H1 (cell line): ENCODE measurements at regions not wholly inside any gene's neighbourhood (a gene's known extent, or its start where the extent isn't known, plus 50 kb on each side); places are given as distances from the start of the nearest gene placed in this dataset.

Experiments used
- CTCF ChIA-PET: fragments of 300-600 bp; sonication (Branson Sonifier 250); formaldehyde crosslinking; loops from one replicate; lab custom pipeline; 2021; ENCODE audit not compliant: partially characterized antibody; lab: Charles Lee
- POLR2A ChIA-PET: fragments of 300-600 bp; sonication (Branson Sonifier 250); formaldehyde crosslinking; loops from one replicate; lab custom pipeline; 2021; ENCODE audit warnings: inconsistent platforms; ENCODE audit not compliant: partially characterized antibody; lab: Charles Lee
- DNase-seq, 2 experiments: peaks; one replicate each; pipeline versions ENCODE4 v3.0.0 to v3.0.0-alpha.2; 2010 to 2022; ENCODE audit warnings: low spot score in 2 of 2, low read depth in 1 of 2, mixed read lengths in 1 of 2
- FAIRE-seq: peaks from 2 replicates; lab custom pipeline; 2011; peaks lifted over from hg19 to GRCh38; lab: Jason Lieb, UNC
- H2AFZ ChIP-seq: 2 replicates; pipeline ENCODE4 v1.8.1; 2012; ENCODE audit warnings: low read length, inconsistent platforms
- H2AK5ac ChIP-seq: 2 replicates; pipeline ENCODE4 v1.6.1; 2013; ENCODE audit warnings: low read depth, low read length
- H2BK120ac ChIP-seq: replicated peaks from 2 replicates; pipeline ENCODE3; 2013; ENCODE audit warnings: low read depth, low read length, inconsistent platforms
- H2BK12ac ChIP-seq: 2 replicates; pipeline ENCODE4 v1.6.1; 2013; ENCODE audit warnings: low read depth, low read length
- H2BK15ac ChIP-seq: 2 replicates; pipeline ENCODE4 v1.6.1; 2013; ENCODE audit warnings: low read length
- H2BK20ac ChIP-seq: 2 replicates; pipeline ENCODE4 v1.6.1; 2013; ENCODE audit warnings: low read length
- H2BK5ac ChIP-seq: 2 replicates; pipeline ENCODE4 v1.6.1; 2013; ENCODE audit warnings: low read depth, low read length
- H3K14ac ChIP-seq: 2 replicates; pipeline ENCODE4 v1.6.1; 2013; ENCODE audit warnings: inconsistent platforms; ENCODE audit not compliant: insufficient read length
- H3K18ac ChIP-seq: 2 replicates; pipeline ENCODE4 v1.6.1; 2013; ENCODE audit warnings: low read length; ENCODE audit errors: extremely low read depth
- H3K23ac ChIP-seq: 2 replicates; pipeline ENCODE4 v1.6.1; 2013; ENCODE audit warnings: inconsistent platforms; ENCODE audit not compliant: insufficient read length
- H3K23me2 ChIP-seq: 2 replicates; pipeline ENCODE4 v1.6.1; 2013; ENCODE audit warnings: low read depth, low read length
- H3K27ac ChIP-seq: 2 replicates; pipeline ENCODE4 v1.6.1; 2011; ENCODE audit warnings: low read depth, low read length, inconsistent platforms
- H3K27me3 ChIP-seq, 4 experiments: replicated peaks in 1 of 4; 1 replicate in 1 of 4; 2 replicates in 3 of 4; pipeline versions ENCODE4 v1.6.1 to v1.8.1; 2011 to 2013; ENCODE audit warnings: low read length in 3 of 4, mild to moderate bottlenecking in 3 of 4, inconsistent platforms in 2 of 4, mixed read lengths in 2 of 4, moderate library complexity in 1 of 4; ENCODE audit not compliant: control insufficient read depth in 3 of 4, insufficient read depth in 3 of 4; ENCODE audit errors: extremely low read depth in 1 of 4
- H3K36me3 ChIP-seq, 4 experiments: 2 replicates each; pipeline versions ENCODE4 v1.6.1 to v1.8.1; 2011 to 2013; ENCODE audit warnings: mild to moderate bottlenecking in 4 of 4, low read length in 3 of 4, moderate library complexity in 2 of 4, control low read depth in 1 of 4, inconsistent platforms in 1 of 4; ENCODE audit not compliant: insufficient read depth in 4 of 4, control insufficient read depth in 2 of 4
- H3K4ac ChIP-seq: replicated peaks from 2 replicates; pipeline ENCODE3; 2013; ENCODE audit warnings: low read length, low read depth, mixed read lengths, inconsistent platforms; ENCODE audit not compliant: insufficient read length
- H3K4me1 ChIP-seq, 4 experiments: replicated peaks in 1 of 4; 1 replicate in 1 of 4; 2 replicates in 3 of 4; pipeline versions ENCODE4 v1.6.1 to v1.8.1; 2011 to 2013; ENCODE audit warnings: low read length in 3 of 4, inconsistent platforms in 2 of 4, mixed read lengths in 1 of 4; ENCODE audit not compliant: insufficient read depth in 4 of 4, control insufficient read depth in 3 of 4
- H3K4me2 ChIP-seq, 2 experiments: 2 replicates each; pipeline versions ENCODE4 v1.6.1 to v1.8.1; 2011 to 2013; ENCODE audit warnings: low read depth in 2 of 2, low read length in 2 of 2, control low read depth in 1 of 2, inconsistent platforms in 1 of 2, mild to moderate bottlenecking in 1 of 2; ENCODE audit not compliant: insufficient read depth in 1 of 2
- H3K4me3 ChIP-seq, 4 experiments: fragments of 200-600, 300-600 bp in 1 of 4; sonication (generic), shearing (Covaris generic), sonication (Bioruptor Twin) in 1 of 4; 2 replicates each; pipeline versions ENCODE4 v1.5.1 to v1.8.1; 2011 to 2016; ENCODE audit warnings: low read length in 4 of 4, low read depth in 3 of 4, control low read depth in 2 of 4, inconsistent platforms in 2 of 4, mild to moderate bottlenecking in 2 of 4, mixed read lengths in 1 of 4, moderate library complexity in 1 of 4; ENCODE audit not compliant: insufficient read depth in 2 of 4; ENCODE audit errors: extremely low read depth in 1 of 4
- H3K56ac ChIP-seq: replicated peaks from 2 replicates; pipeline ENCODE3; 2013; ENCODE audit warnings: low read depth, mild to moderate bottlenecking, mixed read lengths, low read length, inconsistent platforms; ENCODE audit not compliant: insufficient read length
- H3K79me1 ChIP-seq: 2 replicates; pipeline ENCODE4 v1.6.1; 2013; ENCODE audit warnings: low read depth, low read length, control low read depth
- H3K79me2 ChIP-seq, 2 experiments: 2 replicates each; pipeline versions ENCODE4 v1.6.1 to v1.8.1; 2012 to 2013; ENCODE audit warnings: low read length in 2 of 2, mild to moderate bottlenecking in 2 of 2, inconsistent platforms in 1 of 2; ENCODE audit not compliant: insufficient read depth in 2 of 2, control insufficient read depth in 1 of 2
- H3K9ac ChIP-seq, 4 experiments: replicated peaks in 1 of 4; 1 replicate in 1 of 4; 2 replicates in 3 of 4; pipeline versions ENCODE4 v1.6.1 to v1.8.1; 2011 to 2013; ENCODE audit warnings: low read depth in 3 of 4, low read length in 3 of 4, control low read depth in 2 of 4, mild to moderate bottlenecking in 2 of 4, moderate library complexity in 2 of 4, inconsistent platforms in 1 of 4; ENCODE audit errors: extremely low read depth in 1 of 4
- H3K9me3 ChIP-seq, 2 experiments: 2 replicates each; pipeline versions ENCODE4 v1.6.1 to v1.8.1; 2012 to 2013; ENCODE audit warnings: mild to moderate bottlenecking in 2 of 2, moderate library complexity in 2 of 2, control low read depth in 1 of 2, inconsistent platforms in 1 of 2, low read depth in 1 of 2, low read length in 1 of 2, mixed read lengths in 1 of 2; ENCODE audit not compliant: insufficient read depth in 2 of 2
- H4K20me1 ChIP-seq, 2 experiments: replicated peaks in 1 of 2; 2 replicates each; pipeline versions ENCODE3 to v1.8.1; 2011 to 2013; ENCODE audit warnings: inconsistent platforms in 2 of 2, low read length in 2 of 2, mild to moderate bottlenecking in 1 of 2; ENCODE audit not compliant: insufficient read depth in 2 of 2, control insufficient read depth in 1 of 2
- H4K5ac ChIP-seq: 2 replicates; pipeline ENCODE4 v1.6.1; 2013; ENCODE audit warnings: low read length, low read depth, mixed read lengths, inconsistent platforms; ENCODE audit not compliant: insufficient read length
- H4K8ac ChIP-seq: 2 replicates; pipeline ENCODE4 v1.8.0; 2013; ENCODE audit warnings: mild to moderate bottlenecking, moderate library complexity, low read length, inconsistent platforms; ENCODE audit not compliant: insufficient read depth; ENCODE audit errors: extremely low read depth
- H4K91ac ChIP-seq: replicated peaks from 2 replicates; pipeline ENCODE3; 2013; ENCODE audit warnings: low read length, mixed read lengths, inconsistent platforms; ENCODE audit not compliant: insufficient read length
- CBX8 ChIP-seq: fragments of 300-800, 300-1000 bp; sonication (generic); IDR thresholded peaks from 2 replicates; pipeline ENCODE4 v1.7.1; 2016; ENCODE audit warnings: low read depth, low read length, borderline replicate concordance
- CHD2 ChIP-seq: IDR thresholded peaks from 2 replicates; pipeline ENCODE4 v1.6.1; 2012; ENCODE audit warnings: low read length, improper control_type of control experiment
- EGR1 ChIP-seq: IDR thresholded peaks from 2 replicates; pipeline ENCODE4 v1.6.1; 2011; ENCODE audit warnings: low read depth, low read length, borderline replicate concordance
- WGBS, 2 experiments: shearing (Covaris generic) in 1 of 2; methylation state at CpG; one replicate each; pipeline versions ENCODE4 v1.1.6 to v1.1.7; 2013 to 2015; ENCODE audit warnings: low lambda C conversion rate in 2 of 2, mixed read lengths in 2 of 2, inconsistent platforms in 1 of 2, low coverage in 1 of 2, missing lambda C conversion rate in 1 of 2; ENCODE audit not compliant: insufficient replicate concordance in 2 of 2, insufficient coverage in 1 of 2, insufficient read length in 1 of 2; ENCODE audit errors: extremely low coverage in 1 of 2, missing lambda C conversion rate in 1 of 2; 5-methylcytosine and 5-hydroxymethylcytosine counted together

DNA sequence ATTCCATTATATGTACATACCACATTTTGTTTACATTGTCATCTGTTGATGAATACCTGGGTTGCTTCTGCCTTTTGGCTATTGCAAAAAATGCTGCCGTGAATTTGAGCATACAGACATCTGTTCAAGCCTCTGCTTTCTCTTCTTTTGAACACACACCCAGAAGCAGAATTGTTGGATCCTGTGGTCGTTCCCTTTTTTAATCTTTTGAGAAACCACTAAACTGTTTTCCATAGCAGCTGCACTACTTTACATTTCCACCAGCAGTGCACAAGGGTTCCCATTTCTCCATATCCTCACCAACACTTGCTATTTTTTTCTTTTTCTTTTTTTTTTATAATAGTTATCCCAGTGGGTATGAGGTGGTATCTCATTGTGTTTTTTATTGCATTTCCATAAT is 123.5 kb downstream of the TEX29 start:
- Histone ChIP-seq H2BK20ac (no peak overlapping the region), H3K36me3 (no peaks in the 10 kb centered on the region)
- POLR2A ChIA-PET = no interaction called here

More for the DNA sequence above, 123.5 kb downstream of the TEX29 start:
- H3K27ac ChIP-seq = no peak overlapping the region
- 87% methylated on average over 2 of the region's 2 CpGs; no CpG with 5 or more reads in 1 of the 2 experiments for WGBS, 2 experiments
- no peak overlapping the region for H3K4me3 ChIP-seq
- H3K4me1 ChIP-seq = no peaks in the 10 kb centered on the region; a peak in 1 of 7 replicates
- H4K20me1 ChIP-seq = no peaks in the 10 kb centered on the region
- H3K18ac ChIP-seq = no peak overlapping the region
- no peak overlapping the region for H4K91ac ChIP-seq
- no peak overlapping the region for H2BK120ac ChIP-seq
- no peak overlapping the region for H2BK12ac ChIP-seq
- no peaks in the 10 kb centered on the region for H3K79me2 ChIP-seq
- no peak overlapping the region for H3K9ac ChIP-seq
- no peak for TF ChIP-seq EGR1
- TF ChIP-seq CHD2 = no peak
- TF ChIP-seq CBX8 = no peak
- FAIRE-seq = no peak
- no peak overlapping the region for H2BK15ac ChIP-seq
- no peak overlapping the region for H3K14ac ChIP-seq
- H3K9me3 ChIP-seq = peaks cover 0 to 2% of the 10 kb centered on the region in 2 experiments; a peak in 1 of 4 replicates
- no peak overlapping the region for H3K4me2 ChIP-seq
- CTCF ChIA-PET = interaction anchor here (0.6 to 9.6 kb wide), 5 partner anchors 11 to 1133 kb away, joined by 3 to 97 read pairs (median 3); no protein-coding TSS in a partner anchor
- H3K56ac ChIP-seq = no peak overlapping the region
- no peaks in the 10 kb centered on the region for H3K23me2 ChIP-seq
- H3K79me1 ChIP-seq = no peaks in the 10 kb centered on the region
- no peak overlapping the region for H4K8ac ChIP-seq
- no peak overlapping the region for H2AK5ac ChIP-seq
- H3K4ac ChIP-seq = no peak overlapping the region
- H2AFZ ChIP-seq = no peak overlapping the region
- no peaks in the 10 kb centered on the region for H3K27me3 ChIP-seq
- no peak for DNase-seq
- no peak overlapping the region for H2BK5ac ChIP-seq
- H4K5ac ChIP-seq = no peak overlapping the region
- H3K23ac ChIP-seq = no peak overlapping the region
